Effector memory CD8-positive, alpha-beta T cell (primary cell): ENCODE measurements at regions not wholly inside any gene's neighbourhood (a gene's known extent, or its start where the extent isn't known, plus 50 kb on each side); places are given as distances from the start of the nearest gene placed in this dataset.

Experiments used
- ATAC-seq: fragments of 150-1000 bp; cut with Tn5 transposase; replicated peaks from 2 replicates; pipeline ENCODE4 v1.10.0; 2021; ENCODE audit warnings: mild to moderate bottlenecking, moderate library complexity
- DNase-seq, 3 experiments: peaks; one replicate each; pipeline ENCODE4 v3.0.0; 2021
- H3K27ac Mint-ChIP-seq, 2 donors: one replicate each; pipeline ENCODE4 v1.8.0; 2022; ENCODE audit warnings: mild to moderate bottlenecking in 2 of 2, mixed read lengths in 2 of 2, moderate library complexity in 2 of 2
- H3K27me3 Mint-ChIP-seq, 2 donors: one replicate each; pipeline ENCODE4 v1.8.0; 2022; ENCODE audit warnings: mixed read lengths in 2 of 2
- H3K36me3 Mint-ChIP-seq: one replicate; pipeline ENCODE4 v1.8.0; 2022; ENCODE audit warnings: mild to moderate bottlenecking, moderate library complexity, mixed read lengths; ENCODE audit not compliant: insufficient read depth
- H3K4me1 Mint-ChIP-seq, 2 donors: one replicate each; pipeline ENCODE4 v1.8.0; 2022; ENCODE audit warnings: low read depth in 2 of 2, mixed read lengths in 2 of 2
- H3K4me3 Mint-ChIP-seq, 2 donors: one replicate each; pipeline ENCODE4 v1.8.0; 2022; ENCODE audit warnings: mild to moderate bottlenecking in 2 of 2, mixed read lengths in 2 of 2, moderate library complexity in 2 of 2
- H3K9me3 Mint-ChIP-seq, 2 donors: one replicate each; pipeline ENCODE4 v1.8.0; 2022; ENCODE audit warnings: mixed read lengths in 2 of 2

DNA sequence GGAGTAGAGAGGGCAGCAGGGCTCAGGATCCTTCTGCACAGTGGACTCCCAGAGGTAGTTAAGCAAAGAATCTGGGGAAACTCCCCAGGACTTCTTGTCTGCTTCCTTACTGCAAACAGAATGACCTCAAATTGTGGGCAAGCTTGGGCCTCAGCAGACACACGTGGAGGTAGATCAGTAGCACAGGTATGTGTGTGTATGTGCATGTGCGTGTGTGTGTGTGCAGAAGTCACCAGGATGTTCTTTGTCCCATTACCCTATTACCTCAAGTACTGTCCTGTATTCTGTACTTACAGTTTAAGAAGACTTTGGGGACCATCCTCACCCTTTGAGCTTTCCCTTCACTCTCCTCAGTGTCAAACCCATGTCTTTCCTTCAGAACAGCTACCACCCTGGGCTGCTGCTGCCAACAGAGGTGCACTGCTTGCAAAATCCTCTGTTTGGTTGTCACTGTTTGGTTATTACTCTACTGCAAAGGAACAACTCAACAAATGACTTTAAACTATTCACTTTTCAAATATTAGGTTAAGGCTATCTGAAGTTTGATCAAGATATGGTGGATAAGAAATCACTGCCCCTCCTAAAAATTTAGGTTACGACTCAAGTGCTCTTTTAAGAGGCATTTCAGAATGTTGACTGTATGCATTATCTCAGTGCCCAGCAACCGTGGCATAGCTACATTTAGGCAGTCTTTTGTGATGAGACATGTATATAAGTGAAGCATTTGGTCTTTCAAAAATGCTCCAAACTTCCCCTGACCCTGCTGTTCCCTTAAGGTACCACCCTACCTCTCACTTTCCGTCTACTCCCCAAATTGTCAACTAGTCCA is 78.2 kb upstream of the MBIP start:
- Mint-ChIP-seq H3K4me3 (no peak overlapping the region), H3K27ac (no peak overlapping the region), H3K9me3 (peaks cover 0 to 5% of the 10 kb centered on the region in 2 donors), H3K4me1 (no peaks in the 10 kb centered on the region), H3K36me3 (no peaks in the 10 kb centered on the region), H3K27me3 (peaks cover 0 to 10% of the 10 kb centered on the region in 2 donors)
- ATAC-seq (no peak), DNase-seq (no peak)

GRCh38 chr14:36397357-36397756 is 76.9 kb upstream of the MBIP start:
- no peak for DNase-seq
- H3K9me3 Mint-ChIP-seq: peaks cover 0 to 1% of the 10 kb centered on the region in 2 donors
- no peaks in the 10 kb centered on the region for H3K36me3 Mint-ChIP-seq
- H3K4me1 Mint-ChIP-seq: no peaks in the 10 kb centered on the region
- H3K27me3 Mint-ChIP-seq: peaks cover 0 to 10% of the 10 kb centered on the region in 2 donors
- H3K4me3 Mint-ChIP-seq: no peak overlapping the region
- ATAC-seq: no peak
- no peak overlapping the region for H3K27ac Mint-ChIP-seq

DNA sequence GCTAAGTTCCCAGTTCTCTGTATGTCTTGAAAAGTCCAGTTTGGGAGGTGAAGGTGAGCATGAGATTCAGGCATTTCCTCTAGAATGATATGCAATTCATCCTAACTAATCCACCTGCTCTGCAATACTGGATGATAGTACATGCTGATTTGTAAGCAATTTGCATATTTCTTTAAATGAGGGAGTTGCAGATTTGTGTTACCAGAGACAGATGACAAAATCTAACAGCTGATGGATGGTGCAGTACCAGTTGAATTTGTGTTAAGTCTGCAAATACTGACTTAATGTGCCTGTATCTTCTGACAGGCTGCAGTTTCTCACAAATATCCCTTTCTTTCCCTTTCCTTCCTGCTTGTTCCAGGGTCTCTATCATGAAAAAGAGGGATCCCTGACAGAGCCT is 76.4 kb upstream of the MBIP start:
- Mint-ChIP-seq H3K9me3 (no peaks in the 10 kb centered on the region), H3K27me3 (peaks cover 0 to 10% of the 10 kb centered on the region in 2 donors), H3K4me3 (no peak overlapping the region), H3K4me1 (no peaks in the 10 kb centered on the region), H3K27ac (no peak overlapping the region), H3K36me3 (no peaks in the 10 kb centered on the region)
- DNase-seq (no peak), ATAC-seq (no peak)

- Mint-ChIP-seq H3K36me3 (no peaks in the 10 kb centered on the region), H3K4me1 (no peaks in the 10 kb centered on the region), H3K9me3 (peaks cover 0 to 1% of the 10 kb centered on the region in 2 donors), H3K4me3 (no peak overlapping the region), H3K27ac (no peak overlapping the region), H3K27me3 (peaks cover 14 to 16% of the 10 kb centered on the region in 2 donors)
- DNase-seq: no peak
- no peak for ATAC-seq
Measured at GRCh38 chr14:36394593-36394992, 74.2 kb upstream of the MBIP start.

DNA sequence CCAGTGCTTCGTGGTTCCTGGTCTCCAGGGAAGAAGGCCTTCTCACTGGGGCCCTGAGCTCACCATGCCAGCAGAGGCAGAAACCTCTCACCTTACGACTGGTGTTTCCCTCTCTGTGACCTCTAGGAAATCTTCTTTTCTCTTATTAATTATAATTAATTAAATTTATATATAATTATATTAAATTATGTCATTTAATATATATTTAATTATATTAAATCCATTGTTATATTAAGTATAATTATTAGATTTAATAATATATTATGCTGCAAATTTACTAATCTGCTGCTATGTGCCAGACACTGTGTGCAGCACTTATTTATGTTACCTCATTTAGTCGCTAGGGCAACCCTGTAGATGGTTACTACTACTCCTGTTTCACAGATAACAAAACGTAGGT is 70.3 kb upstream of the MBIP start:
- H3K4me3 Mint-ChIP-seq: no peak overlapping the region
- H3K9me3 Mint-ChIP-seq: peaks cover 0 to 1% of the 10 kb centered on the region in 2 donors
- no peak for ATAC-seq

DNA sequence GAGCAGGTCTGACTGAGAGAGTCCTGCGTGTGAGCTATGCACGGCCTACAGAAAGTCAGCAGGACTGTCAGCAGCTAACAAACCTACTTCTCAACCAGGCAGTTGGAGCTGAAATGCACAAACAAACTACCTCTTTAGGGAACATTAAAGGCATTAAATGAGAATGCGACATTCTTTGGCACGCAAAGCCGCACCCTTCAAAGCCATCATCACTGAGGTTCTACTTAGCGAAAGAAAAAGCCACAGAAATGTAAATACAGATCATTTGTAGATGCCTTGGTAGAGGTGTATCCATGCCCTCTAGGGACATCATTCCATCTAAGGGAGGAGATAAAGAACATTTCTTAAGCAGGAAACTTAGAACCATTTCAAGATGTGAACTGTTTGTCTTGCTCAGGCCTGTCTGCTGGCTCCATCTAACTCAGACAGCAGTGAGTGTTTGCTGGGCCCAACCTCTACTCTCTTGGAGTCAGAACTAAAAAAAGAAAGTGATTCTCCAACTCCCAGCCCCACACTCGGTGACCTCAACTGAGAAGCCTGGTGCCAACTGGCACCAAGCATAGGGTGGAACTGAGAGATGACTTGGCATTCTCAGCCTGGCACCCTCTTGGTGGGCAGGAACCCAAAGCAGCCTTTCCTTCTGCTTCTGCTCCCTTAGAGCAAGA is 63.5 kb upstream of the MBIP start:
- ATAC-seq: no peak
- no peaks in the 10 kb centered on the region for H3K4me1 Mint-ChIP-seq
- peaks cover 0 to 12% of the 10 kb centered on the region in 2 donors for H3K27me3 Mint-ChIP-seq
- no peak for DNase-seq
- no peak overlapping the region for H3K4me3 Mint-ChIP-seq
- no peak overlapping the region for H3K27ac Mint-ChIP-seq
- no peaks in the 10 kb centered on the region for H3K36me3 Mint-ChIP-seq
- no peaks in the 10 kb centered on the region for H3K9me3 Mint-ChIP-seq

More for the DNA sequence above, 70.3 kb upstream of the MBIP start:
- no peak for DNase-seq
- no peak overlapping the region for H3K27ac Mint-ChIP-seq
- H3K36me3 Mint-ChIP-seq: no peaks in the 10 kb centered on the region
- H3K4me1 Mint-ChIP-seq: no peaks in the 10 kb centered on the region
- H3K27me3 Mint-ChIP-seq: peaks cover 12 to 14% of the 10 kb centered on the region in 2 donors

DNA sequence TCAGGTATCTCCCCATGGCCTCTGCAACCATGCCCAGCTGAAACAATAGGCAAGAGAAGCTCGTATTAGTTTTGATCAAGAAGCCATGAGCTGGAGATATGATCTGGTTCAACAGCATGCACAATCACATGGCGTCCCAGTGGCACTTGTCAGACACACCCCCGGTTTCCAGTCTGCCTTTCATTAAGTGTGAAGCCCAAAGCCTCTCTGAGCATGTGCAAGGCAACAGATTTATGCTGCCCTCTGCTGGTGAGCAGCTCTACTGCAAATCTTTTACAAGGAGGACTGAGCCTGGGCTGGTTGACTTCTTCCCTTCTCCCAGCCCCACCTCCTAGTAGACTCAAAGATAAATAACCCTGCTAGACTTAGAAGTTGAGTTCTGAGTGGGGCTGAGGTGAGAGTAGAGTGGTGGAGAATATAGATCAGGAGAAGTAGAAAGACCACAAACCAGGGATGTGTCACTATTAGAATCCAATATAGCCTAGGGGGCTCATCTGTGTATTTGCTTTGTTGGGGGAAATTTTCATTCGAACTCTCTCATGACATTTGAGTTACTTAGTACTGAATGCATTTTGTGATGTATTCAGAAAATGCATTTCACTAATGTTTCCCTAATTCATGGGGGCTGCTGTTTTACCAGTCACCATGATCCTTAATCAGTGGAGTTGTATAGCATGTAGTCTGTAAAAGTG is 53.7 kb upstream of the MBIP start:
- H3K4me3 Mint-ChIP-seq: no peak overlapping the region
- H3K4me1 Mint-ChIP-seq: peaks cover 0 to 3% of the 10 kb centered on the region in 2 donors
- no peaks in the 10 kb centered on the region for H3K9me3 Mint-ChIP-seq
- DNase-seq (peak; percentile 43 to 53 (median 44)), ATAC-seq (peak; percentile 63)
- no peaks in the 10 kb centered on the region for H3K36me3 Mint-ChIP-seq
- H3K27ac Mint-ChIP-seq: no peak overlapping the region
- H3K27me3 Mint-ChIP-seq: no peaks in the 10 kb centered on the region
